HepG2 (cell line): ENCODE measurements at regions not wholly inside any gene's neighbourhood (a gene's known extent, or its start where the extent isn't known, plus 50 kb on each side); places are given as distances from the start of the nearest gene placed in this dataset.
A peak's percentile ranks its signal among the peaks of the same experiment; 100 is the strongest.

Source experiments
- ADNP ChIP-seq: sonication (generic); formaldehyde crosslinking; IDR thresholded peaks from 2 replicates; pipeline ENCODE4 v1.4.0; 2020; ENCODE audit warnings: missing genetic modification reagents
- HNF1B ChIP-seq: sonication (generic); formaldehyde crosslinking; IDR thresholded peaks from 2 replicates; pipeline ENCODE4 v1.5.1; 2020; ENCODE audit warnings: mild to moderate bottlenecking, moderate library complexity, missing genetic modification reagents
- ISL2 ChIP-seq: sonication (generic); formaldehyde crosslinking; IDR thresholded peaks from 2 replicates; pipeline ENCODE4 v1.5.0; 2020; ENCODE audit warnings: missing genetic modification reagents
- MAFF ChIP-seq: IDR thresholded peaks from 2 replicates; pipeline ENCODE4 v1.6.1; 2011; ENCODE audit warnings: low read depth, low read length, improper control_type of control experiment
- MYC ChIP-seq: sonication (generic); formaldehyde crosslinking; IDR thresholded peaks from 2 replicates; pipeline ENCODE4 v1.9.0; 2021; ENCODE audit warnings: missing genetic modification reagents, borderline replicate concordance
- NCOR1 ChIP-seq: fragments of 200-600 bp; sonication (generic); IDR thresholded peaks from 2 replicates; pipeline ENCODE4 v1.7.0; 2017; ENCODE audit warnings: antibody characterized with exemption, low read length, borderline replicate concordance
- PLSCR1 ChIP-seq: sonication (generic); formaldehyde crosslinking; IDR thresholded peaks from 2 replicates; pipeline ENCODE4 v1.5.0; 2020; ENCODE audit warnings: missing genetic modification reagents, mild to moderate bottlenecking, borderline replicate concordance
- RFXAP ChIP-seq: sonication (generic); formaldehyde crosslinking; IDR thresholded peaks from 2 replicates; pipeline ENCODE4 v1.4.0; 2020; ENCODE audit warnings: missing genetic modification reagents, borderline replicate concordance
- ZBTB26 ChIP-seq: IDR thresholded peaks from 2 replicates; pipeline ENCODE4 v1.6.1; 2016; ENCODE audit warnings: missing compliant biosample characterization, missing genetic modification reagents, borderline replicate concordance
- ZNF318 ChIP-seq: sonication (generic); formaldehyde crosslinking; IDR thresholded peaks from 2 replicates; pipeline ENCODE4 v1.4.0; 2020; ENCODE audit warnings: mild to moderate bottlenecking, missing genetic modification reagents
- ZNF362 ChIP-seq: sonication (generic); formaldehyde crosslinking; IDR thresholded peaks from 2 replicates; pipeline ENCODE4 v1.4.0; 2020; ENCODE audit warnings: missing genetic modification reagents, mild to moderate bottlenecking, borderline replicate concordance
- ZNF543 ChIP-seq: sonication (generic); formaldehyde crosslinking; IDR thresholded peaks from 2 replicates; pipeline ENCODE4 v1.4.0; 2020; ENCODE audit warnings: mild to moderate bottlenecking, missing genetic modification reagents
- ZNF644 ChIP-seq: IDR thresholded peaks from 2 replicates; pipeline ENCODE4 v1.6.1; 2016; ENCODE audit warnings: low read depth
- ZNF83 ChIP-seq: sonication (generic); formaldehyde crosslinking; IDR thresholded peaks from 2 replicates; pipeline ENCODE4 v1.4.0; 2020; ENCODE audit warnings: missing genetic modification reagents, mild to moderate bottlenecking, borderline replicate concordance

GRCh38 chr2:49836017-49836416 lies 681.7 kb upstream of the FSHR start (continued):
- TF ChIP-seq ZNF318 (CRISPR knock-in tag) (no peak), PLSCR1 (no peak), ZNF362 (peak; percentile 61; the same call in 1 of the 2 replicates), RFXAP (CRISPR knock-in tag) (no peak), ZNF644 (no peak), MAFF (no peak), ZNF543 (CRISPR knock-in tag) (no peak), HNF1B (CRISPR knock-in tag) (0 out of 2 replicates have a peak, but pooled peaks have one; percentile 18), NCOR1 (no peak), ISL2 (CRISPR knock-in tag) (no peak), MYC (CRISPR knock-in tag) (no peak), ADNP (CRISPR knock-in tag) (no peak), ZNF83 (CRISPR knock-in tag) (no peak), ZBTB26 (CRISPR knock-in tag) (no peak)
